ENCODE measurements at regions not wholly inside any gene's neighbourhood (a gene's known extent, or its start where the extent isn't known, plus 50 kb on each side); places are given as distances from the start of the nearest gene placed in this dataset.
"Not testable (repeated sequence)": the region's sequence is repeated elsewhere in the genome, so short reads cannot be mapped to it uniquely, and the experiment has no call there.

- H3K36me3 ChIP-seq (ENCODE audit: control insufficient read depth in 4 of 4, insufficient read depth in 4 of 4, low read length in 3 of 4), result no peaks in the 10 kb centered on the region
- H3K4me1 ChIP-seq (ENCODE audit: control extremely low read depth in 1 of 4, control insufficient read depth in 4 of 4, insufficient read depth in 4 of 4, low read length in 3 of 4), result peaks cover 0 to 7% (median 6%) of the 10 kb centered on the region in 4 experiments
- no peaks in the 10 kb centered on the region for H3K9me3 ChIP-seq (ENCODE audit: control extremely low read depth in 1 of 5, control insufficient read depth in 4 of 5, insufficient read depth in 2 of 5, low read depth in 1 of 5, low read length in 4 of 5)
- CTCF ChIA-PET, result no interaction called here
- H3K4me3 ChIP-seq (ENCODE audit: control insufficient read depth in 1 of 7, extremely low read depth in 1 of 7, insufficient read depth in 4 of 7, low read depth in 2 of 7, low read length in 6 of 7), result no peak overlapping the region
- POLR2A ChIA-PET, result no interaction called here
- H3K27me3 ChIP-seq (replicated peaks in 2 of 5; ENCODE audit: control insufficient read depth in 4 of 5, insufficient read depth in 5 of 5, low read length in 4 of 5), result no peaks in the 10 kb centered on the region
- H3K27ac ChIP-seq (ENCODE audit: insufficient read depth in 1 of 2, low read depth in 1 of 2, low read length in 2 of 2, poor library complexity in 1 of 2, severe bottlenecking in 2 of 2), result no peak overlapping the region
- WGBS (ENCODE audit: insufficient coverage), result 82% methylated on average over 16 of the region's 21 CpGs
- DNase-seq, result no peak
These were observed 77.1 kb downstream of the DHCR7 start for GRCh38 chr11:71370895-71371673.

GRCh38 chr11:71370020-71370747 lies 78.0 kb downstream of the DHCR7 start:
- Histone ChIP-seq H3K27ac (ENCODE audit: insufficient read depth in 1 of 2, low read depth in 1 of 2, low read length in 2 of 2, poor library complexity in 1 of 2, severe bottlenecking in 2 of 2) (no peak overlapping the region), H3K27me3 (replicated peaks in 2 of 5; ENCODE audit: control insufficient read depth in 4 of 5, insufficient read depth in 5 of 5, low read length in 4 of 5) (no peaks in the 10 kb centered on the region), H3K4me3 (ENCODE audit: control insufficient read depth in 1 of 7, extremely low read depth in 1 of 7, insufficient read depth in 4 of 7, low read depth in 2 of 7, low read length in 6 of 7) (no peak overlapping the region), H3K36me3 (ENCODE audit: control insufficient read depth in 4 of 4, insufficient read depth in 4 of 4, low read length in 3 of 4) (no peaks in the 10 kb centered on the region), H3K9me3 (ENCODE audit: control extremely low read depth in 1 of 5, control insufficient read depth in 4 of 5, insufficient read depth in 2 of 5, low read depth in 1 of 5, low read length in 4 of 5) (no peaks in the 10 kb centered on the region), H3K4me1 (ENCODE audit: control extremely low read depth in 1 of 4, control insufficient read depth in 4 of 4, insufficient read depth in 4 of 4, low read length in 3 of 4) (peaks cover 0 to 7% (median 6%) of the 10 kb centered on the region in 4 experiments)
- no peak for DNase-seq
- POLR2A ChIA-PET, result no interaction called here
- 94% methylated on average over 6 of the region's 6 CpGs for WGBS (ENCODE audit: insufficient coverage)
- CTCF ChIA-PET, result no interaction called here

GRCh38 chr11:71369411-71369810 lies 78.8 kb downstream of the DHCR7 start:
- 96% methylated on average over 9 of the region's 9 CpGs for WGBS (ENCODE audit: insufficient coverage)
- no peaks in the 10 kb centered on the region for H3K36me3 ChIP-seq (ENCODE audit: control insufficient read depth in 4 of 4, insufficient read depth in 4 of 4, low read length in 3 of 4)
- CTCF ChIA-PET, result no interaction called here

GRCh38 chr11:71368966-71369365 lies 79.2 kb downstream of the DHCR7 start:
- H3K4me3 ChIP-seq (ENCODE audit: control insufficient read depth in 1 of 7, extremely low read depth in 1 of 7, insufficient read depth in 4 of 7, low read depth in 2 of 7, low read length in 6 of 7), result no peak overlapping the region
- H3K27ac ChIP-seq (ENCODE audit: insufficient read depth in 1 of 2, low read depth in 1 of 2, low read length in 2 of 2, poor library complexity in 1 of 2, severe bottlenecking in 2 of 2), result no peak overlapping the region
- no peaks in the 10 kb centered on the region for H3K27me3 ChIP-seq (replicated peaks in 2 of 5; ENCODE audit: control insufficient read depth in 4 of 5, insufficient read depth in 5 of 5, low read length in 4 of 5)
- POLR2A ChIA-PET, result no interaction called here
- DNase-seq, result no peak
- H3K9me3 ChIP-seq (ENCODE audit: control extremely low read depth in 1 of 5, control insufficient read depth in 4 of 5, insufficient read depth in 2 of 5, low read depth in 1 of 5, low read length in 4 of 5), result peaks cover 0 to 1% (median 0%) of the 10 kb centered on the region in 5 experiments
- no peaks in the 10 kb centered on the region for H3K36me3 ChIP-seq (ENCODE audit: control insufficient read depth in 4 of 4, insufficient read depth in 4 of 4, low read length in 3 of 4)
- H3K4me1 ChIP-seq (ENCODE audit: control extremely low read depth in 1 of 4, control insufficient read depth in 4 of 4, insufficient read depth in 4 of 4, low read length in 3 of 4), result peaks cover 0 to 3% (median 2%) of the 10 kb centered on the region in 4 experiments
- CTCF ChIA-PET, result no interaction called here
- 95% methylated on average over 15 of the region's 15 CpGs for WGBS (ENCODE audit: insufficient coverage)

More at GRCh38 chr11:71369411-71369810, 78.8 kb downstream of the DHCR7 start:
- no peaks in the 10 kb centered on the region for H3K27me3 ChIP-seq (replicated peaks in 2 of 5; ENCODE audit: control insufficient read depth in 4 of 5, insufficient read depth in 5 of 5, low read length in 4 of 5)
- no peaks in the 10 kb centered on the region for H3K9me3 ChIP-seq (ENCODE audit: control extremely low read depth in 1 of 5, control insufficient read depth in 4 of 5, insufficient read depth in 2 of 5, low read depth in 1 of 5, low read length in 4 of 5)
- POLR2A ChIA-PET, result no interaction called here
- H3K4me3 ChIP-seq (ENCODE audit: control insufficient read depth in 1 of 7, extremely low read depth in 1 of 7, insufficient read depth in 4 of 7, low read depth in 2 of 7, low read length in 6 of 7), result no peak overlapping the region
- H3K27ac ChIP-seq (ENCODE audit: insufficient read depth in 1 of 2, low read depth in 1 of 2, low read length in 2 of 2, poor library complexity in 1 of 2, severe bottlenecking in 2 of 2), result no peak overlapping the region
- H3K4me1 ChIP-seq (ENCODE audit: control extremely low read depth in 1 of 4, control insufficient read depth in 4 of 4, insufficient read depth in 4 of 4, low read length in 3 of 4), result peaks cover 0 to 7% (median 6%) of the 10 kb centered on the region in 4 experiments
- no peak for DNase-seq

GRCh38 chr11:71367756-71368155 lies 80.4 kb downstream of the DHCR7 start:
- Histone ChIP-seq H3K9me3 (ENCODE audit: control extremely low read depth in 1 of 5, control insufficient read depth in 4 of 5, insufficient read depth in 2 of 5, low read depth in 1 of 5, low read length in 4 of 5) (peaks cover 0 to 3% (median 0%) of the 10 kb centered on the region in 5 experiments), H3K36me3 (ENCODE audit: control insufficient read depth in 4 of 4, insufficient read depth in 4 of 4, low read length in 3 of 4) (no peaks in the 10 kb centered on the region), H3K4me1 (ENCODE audit: control extremely low read depth in 1 of 4, control insufficient read depth in 4 of 4, insufficient read depth in 4 of 4, low read length in 3 of 4) (no peaks in the 10 kb centered on the region), H3K27me3 (replicated peaks in 2 of 5; ENCODE audit: control insufficient read depth in 4 of 5, insufficient read depth in 5 of 5, low read length in 4 of 5) (no peaks in the 10 kb centered on the region), H3K4me3 (ENCODE audit: control insufficient read depth in 1 of 7, extremely low read depth in 1 of 7, insufficient read depth in 4 of 7, low read depth in 2 of 7, low read length in 6 of 7) (no peak overlapping the region), H3K27ac (ENCODE audit: insufficient read depth in 1 of 2, low read depth in 1 of 2, low read length in 2 of 2, poor library complexity in 1 of 2, severe bottlenecking in 2 of 2) (no peak overlapping the region)
- ChIA-PET POLR2A (no interaction called here), CTCF (no interaction called here)
- no peak for DNase-seq
- WGBS (ENCODE audit: insufficient coverage), result 87% methylated on average over 11 of the region's 12 CpGs

GRCh38 chr11:71367276-71367675 lies 80.9 kb downstream of the DHCR7 start:
- H3K9me3 ChIP-seq (ENCODE audit: control extremely low read depth in 1 of 5, control insufficient read depth in 4 of 5, insufficient read depth in 2 of 5, low read depth in 1 of 5, low read length in 4 of 5); H3K4me1 ChIP-seq (ENCODE audit: control extremely low read depth in 1 of 4, control insufficient read depth in 4 of 4, insufficient read depth in 4 of 4, low read length in 3 of 4); H3K27ac ChIP-seq (ENCODE audit: insufficient read depth in 1 of 2, low read depth in 1 of 2, low read length in 2 of 2, poor library complexity in 1 of 2, severe bottlenecking in 2 of 2); H3K27me3 ChIP-seq (replicated peaks in 2 of 5; ENCODE audit: control insufficient read depth in 4 of 5, insufficient read depth in 5 of 5, low read length in 4 of 5); DNase-seq; CTCF ChIA-PET; POLR2A ChIA-PET; H3K36me3 ChIP-seq (ENCODE audit: control insufficient read depth in 4 of 4, insufficient read depth in 4 of 4, low read length in 3 of 4); H3K4me3 ChIP-seq (ENCODE audit: control insufficient read depth in 1 of 7, extremely low read depth in 1 of 7, insufficient read depth in 4 of 7, low read depth in 2 of 7, low read length in 6 of 7): not testable (repeated sequence)
- 89% methylated on average over 1 of the region's 3 CpGs for WGBS (ENCODE audit: insufficient coverage)

- H3K4me1 ChIP-seq (ENCODE audit: control extremely low read depth in 1 of 4, control insufficient read depth in 4 of 4, insufficient read depth in 4 of 4, low read length in 3 of 4), result no peaks in the 10 kb centered on the region
- ChIA-PET CTCF (no interaction called here), POLR2A (no interaction called here)
- no peak overlapping the region for H3K4me3 ChIP-seq (ENCODE audit: control insufficient read depth in 1 of 7, extremely low read depth in 1 of 7, insufficient read depth in 4 of 7, low read depth in 2 of 7, low read length in 6 of 7)
- no peak for DNase-seq
- peaks cover 0 to 3% (median 0%) of the 10 kb centered on the region in 5 experiments for H3K9me3 ChIP-seq (ENCODE audit: control extremely low read depth in 1 of 5, control insufficient read depth in 4 of 5, insufficient read depth in 2 of 5, low read depth in 1 of 5, low read length in 4 of 5)
- H3K27ac ChIP-seq (ENCODE audit: insufficient read depth in 1 of 2, low read depth in 1 of 2, low read length in 2 of 2, poor library complexity in 1 of 2, severe bottlenecking in 2 of 2), result no peak overlapping the region
- WGBS (ENCODE audit: insufficient coverage), result 53% methylated on average over 6 of the region's 7 CpGs
- no peaks in the 10 kb centered on the region for H3K36me3 ChIP-seq (ENCODE audit: control insufficient read depth in 4 of 4, insufficient read depth in 4 of 4, low read length in 3 of 4)
- no peaks in the 10 kb centered on the region for H3K27me3 ChIP-seq (replicated peaks in 2 of 5; ENCODE audit: control insufficient read depth in 4 of 5, insufficient read depth in 5 of 5, low read length in 4 of 5)
These were observed 82.1 kb downstream of the DHCR7 start for GRCh38 chr11:71366076-71366475.

Data from common myeloid progenitor, CD34-positive (primary cell).